ENCODE measurements at regions not wholly inside any gene's neighbourhood (a gene's known extent, or its start where the extent isn't known, plus 50 kb on each side); places are given as distances from the start of the nearest gene placed in this dataset.

GRCh38 chr7:18416988-18417387 lies 78.6 kb upstream of the HDAC9 start:
- TF ChIP-seq EZH2 (IDR thresholded peaks at IDR 0.05; ENCODE audit: low read depth, unreplicated experiment) (no peak), POLR2AphosphoS5 (IDR thresholded peaks at IDR 0.05; ENCODE audit: low read depth) (no peak), REST (IDR thresholded peaks at IDR 0.05; ENCODE audit: unreplicated experiment) (no peak), CTCF (conservative IDR thresholded peaks at IDR 0.05; ENCODE audit: low read depth in 2 of 2) (no peak)

Data from GM23338 (cell line).